Fibroblast of mammary gland (primary cell): ENCODE measurements at regions not wholly inside any gene's neighbourhood (a gene's known extent, or its start where the extent isn't known, plus 50 kb on each side); places are given as distances from the start of the nearest gene placed in this dataset.

Experiments used
- DNase-seq: peaks from one replicate; pipeline ENCODE4 v3.0.0-alpha.2; 2010; ENCODE audit warnings: low read depth
- H3K4me3 ChIP-seq: 2 replicates; pipeline ENCODE4 v1.5.1; 2011; ENCODE audit warnings: low read depth, mild to moderate bottlenecking, low read length, moderate library complexity; ENCODE audit not compliant: control insufficient read depth
- CTCF ChIP-seq: conservative IDR thresholded peaks from 2 replicates; pipeline ENCODE4 v1.5.1; 2011; ENCODE audit warnings: low read depth, low read length, inconsistent platforms; ENCODE audit not compliant: control insufficient read depth, insufficient read depth

GRCh38 chr4:100891808-100892207 is 374.0 kb upstream of the EMCN start:
- TF ChIP-seq CTCF: no peak
- H3K4me3 ChIP-seq: no peak overlapping the region
- no peak for DNase-seq

GRCh38 chr4:100889898-100890297 is 372.1 kb upstream of the EMCN start:
- DNase-seq: no peak
- no peak for TF ChIP-seq CTCF

GRCh38 chr4:100889401-100889800 is 371.6 kb upstream of the EMCN start:
- TF ChIP-seq CTCF: no peak
- no peak for DNase-seq
- no peak overlapping the region for H3K4me3 ChIP-seq

More at GRCh38 chr4:100889898-100890297, 372.1 kb upstream of the EMCN start:
- H3K4me3 ChIP-seq: no peak overlapping the region

GRCh38 chr4:100882661-100883060 is 364.8 kb upstream of the EMCN start:
- TF ChIP-seq CTCF: no peak
- H3K4me3 ChIP-seq: no peak overlapping the region
- no peak for DNase-seq

- no peak for DNase-seq
- no peak overlapping the region for H3K4me3 ChIP-seq
- no peak for TF ChIP-seq CTCF
These were observed 363.5 kb upstream of the EMCN start for GRCh38 chr4:100881283-100881682.

GRCh38 chr4:100880011-100880410 is 362.2 kb upstream of the EMCN start:
- no peak for TF ChIP-seq CTCF
- H3K4me3 ChIP-seq: no peak overlapping the region
- no peak for DNase-seq

GRCh38 chr4:100879471-100879870 is 361.6 kb upstream of the EMCN start:
- TF ChIP-seq CTCF: no peak
- no peak overlapping the region for H3K4me3 ChIP-seq
- no peak for DNase-seq
